Fibroblast of skin of scalp (primary cell): ENCODE measurements at regions not wholly inside any gene's neighbourhood (a gene's known extent, or its start where the extent isn't known, plus 50 kb on each side); places are given as distances from the start of the nearest gene placed in this dataset.

ENCODE experiments used
- DNase-seq: peaks from one replicate; pipeline ENCODE4 v3.0.0-alpha.2; 2013

- no peak for DNase-seq
Measured at GRCh38 chr11:103668859-103669258, 367.6 kb upstream of the DDI1 start.

- DNase-seq, result no peak
Measured at GRCh38 chr11:103671143-103671651, 365.2 kb upstream of the DDI1 start.

- peak; percentile 43 for DNase-seq
Measured at GRCh38 chr11:103673773-103674172, 362.7 kb upstream of the DDI1 start.

GRCh38 chr11:103676413-103676812, 360.0 kb upstream of the DDI1 start:
- peak; percentile 34 for DNase-seq

- no peak for DNase-seq
Measured at GRCh38 chr11:103680826-103681225, 355.6 kb upstream of the DDI1 start.

- DNase-seq, result no peak
Measured at GRCh38 chr11:103681855-103682254, 354.6 kb upstream of the DDI1 start.

- peak; percentile 78 for DNase-seq
Measured at GRCh38 chr11:103682318-103683184, 353.9 kb upstream of the DDI1 start.

- DNase-seq, result peak; percentile 71
Measured at GRCh38 chr11:103683576-103683975, 352.9 kb upstream of the DDI1 start.

- no peak for DNase-seq
Measured at GRCh38 chr11:103688924-103689323, 347.5 kb upstream of the DDI1 start.

GRCh38 chr11:103690356-103690755, 346.1 kb upstream of the DDI1 start:
- peak; percentile 47 for DNase-seq

- no peak for DNase-seq
Measured at GRCh38 chr11:103696123-103696522, 340.3 kb upstream of the DDI1 start.

GRCh38 chr11:103699216-103699615, 337.2 kb upstream of the DDI1 start:
- peak; percentile 73 for DNase-seq

GRCh38 chr11:103699656-103700055, 336.8 kb upstream of the DDI1 start:
- no peak for DNase-seq

GRCh38 chr11:103700622-103701021, 335.8 kb upstream of the DDI1 start:
- peak; percentile 93 for DNase-seq

- no peak for DNase-seq
Measured at GRCh38 chr11:103703437-103703836, 333.0 kb upstream of the DDI1 start.

GRCh38 chr11:103703954-103704353, 332.5 kb upstream of the DDI1 start:
- no peak for DNase-seq

- no peak for DNase-seq
Measured at GRCh38 chr11:103705642-103706041, 330.8 kb upstream of the DDI1 start.

GRCh38 chr11:103709371-103709770, 327.1 kb upstream of the DDI1 start:
- DNase-seq, result no peak

- peak; percentile 72 for DNase-seq
Measured at GRCh38 chr11:103714246-103714645, 322.2 kb upstream of the DDI1 start.

- no peak for DNase-seq
Measured at GRCh38 chr11:103716363-103716762, 320.1 kb upstream of the DDI1 start.

- DNase-seq, result no peak
Measured at GRCh38 chr11:103727262-103727661, 309.2 kb upstream of the DDI1 start.

- DNase-seq, result no peak
Measured at GRCh38 chr11:103729617-103730016, 306.8 kb upstream of the DDI1 start.

GRCh38 chr11:103730131-103730940, 306.1 kb upstream of the DDI1 start:
- DNase-seq, result no peak

- no peak for DNase-seq
Measured at GRCh38 chr11:103731670-103732069, 304.8 kb upstream of the DDI1 start.
